Astrocyte (in vitro differentiated cells and primary cell): ENCODE measurements at regions not wholly inside any gene's neighbourhood (a gene's known extent, or its start where the extent isn't known, plus 50 kb on each side); places are given as distances from the start of the nearest gene placed in this dataset.
"Not testable (repeated sequence)": the region's sequence is repeated elsewhere in the genome, so short reads cannot be mapped to it uniquely, and the experiment has no call there.

Experiments used
- EZH2 ChIP-seq: IDR thresholded peaks from 2 replicates; pipeline ENCODE4 v1.6.1; 2012; ENCODE audit warnings: mild to moderate bottlenecking, low read length, inconsistent platforms; ENCODE audit not compliant: insufficient read depth
- TF ChIP-seq, protein P1 (sequence below): IDR thresholded peaks from 2 replicates; pipeline ENCODE4 v1.5.1; 2011; ENCODE audit warnings: low read depth, mild to moderate bottlenecking, inconsistent platforms, low read length, moderate library complexity; ENCODE audit not compliant: insufficient read depth

DNA sequence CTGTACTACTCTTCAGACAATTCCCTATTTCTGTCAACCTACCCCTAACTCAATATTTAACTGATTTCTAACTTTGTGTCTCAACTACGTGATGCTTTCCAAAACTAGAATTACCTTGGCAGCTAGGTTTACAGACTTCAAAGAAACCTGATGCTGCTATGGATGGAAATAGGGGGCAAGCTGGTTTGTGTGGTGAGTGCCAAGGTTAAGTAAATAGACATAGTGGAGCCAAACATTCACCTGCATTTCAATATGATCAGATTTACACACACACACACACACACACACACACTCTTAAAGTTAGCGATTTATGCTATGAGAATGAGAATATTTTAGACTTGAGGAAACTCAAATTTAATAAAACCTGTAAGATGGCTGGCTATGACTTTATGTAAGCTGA is 52.1 kb upstream of the POMZP3 start:
- not testable (repeated sequence) for TF ChIP-seq EZH2
- TF ChIP-seq, protein P1, sequence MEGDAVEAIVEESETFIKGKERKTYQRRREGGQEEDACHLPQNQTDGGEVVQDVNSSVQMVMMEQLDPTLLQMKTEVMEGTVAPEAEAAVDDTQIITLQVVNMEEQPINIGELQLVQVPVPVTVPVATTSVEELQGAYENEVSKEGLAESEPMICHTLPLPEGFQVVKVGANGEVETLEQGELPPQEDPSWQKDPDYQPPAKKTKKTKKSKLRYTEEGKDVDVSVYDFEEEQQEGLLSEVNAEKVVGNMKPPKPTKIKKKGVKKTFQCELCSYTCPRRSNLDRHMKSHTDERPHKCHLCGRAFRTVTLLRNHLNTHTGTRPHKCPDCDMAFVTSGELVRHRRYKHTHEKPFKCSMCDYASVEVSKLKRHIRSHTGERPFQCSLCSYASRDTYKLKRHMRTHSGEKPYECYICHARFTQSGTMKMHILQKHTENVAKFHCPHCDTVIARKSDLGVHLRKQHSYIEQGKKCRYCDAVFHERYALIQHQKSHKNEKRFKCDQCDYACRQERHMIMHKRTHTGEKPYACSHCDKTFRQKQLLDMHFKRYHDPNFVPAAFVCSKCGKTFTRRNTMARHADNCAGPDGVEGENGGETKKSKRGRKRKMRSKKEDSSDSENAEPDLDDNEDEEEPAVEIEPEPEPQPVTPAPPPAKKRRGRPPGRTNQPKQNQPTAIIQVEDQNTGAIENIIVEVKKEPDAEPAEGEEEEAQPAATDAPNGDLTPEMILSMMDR = not testable (repeated sequence)
